Inflammatory macrophage (primary cell): ENCODE measurements at regions not wholly inside any gene's neighbourhood (a gene's known extent, or its start where the extent isn't known, plus 50 kb on each side); places are given as distances from the start of the nearest gene placed in this dataset.
A peak's percentile ranks its signal among the peaks of the same experiment; 100 is the strongest.

Source experiments
- DNase-seq, 2 donors: peaks; one replicate each; pipeline ENCODE4 v3.0.0-alpha.2; 2020 to 2022

GRCh38 chr10:129030996-129031843 is 435.8 kb upstream of the MGMT start:
- peak; percentile 18 to 36 for DNase-seq

GRCh38 chr10:129031844-129032150 is 435.2 kb upstream of the MGMT start:
- no peak for DNase-seq

GRCh38 chr10:129032372-129033313 is 434.4 kb upstream of the MGMT start:
- DNase-seq, result no peak

GRCh38 chr10:129033340-129033739 is 433.7 kb upstream of the MGMT start:
- no peak for DNase-seq

GRCh38 chr10:129033790-129034272 is 433.2 kb upstream of the MGMT start:
- DNase-seq, result no peak

GRCh38 chr10:129035052-129035827 is 431.8 kb upstream of the MGMT start:
- DNase-seq, result no peak

GRCh38 chr10:129038522-129038921 is 428.5 kb upstream of the MGMT start:
- no peak for DNase-seq

- DNase-seq, result no peak
These were observed 427.4 kb upstream of the MGMT start for GRCh38 chr10:129039406-129040370.

GRCh38 chr10:129040377-129040776 is 426.7 kb upstream of the MGMT start:
- no peak for DNase-seq

- DNase-seq, result no peak
These were observed 425.1 kb upstream of the MGMT start for GRCh38 chr10:129041916-129042315.

- DNase-seq, result no peak
These were observed 424.1 kb upstream of the MGMT start for GRCh38 chr10:129042776-129043595.

- no peak for DNase-seq
These were observed 423.4 kb upstream of the MGMT start for GRCh38 chr10:129043691-129044090.

- no peak for DNase-seq
These were observed 421.4 kb upstream of the MGMT start for GRCh38 chr10:129045599-129045998.

- DNase-seq, result no peak
These were observed 420.9 kb upstream of the MGMT start for GRCh38 chr10:129046065-129046681.

- no peak for DNase-seq
These were observed 420.1 kb upstream of the MGMT start for GRCh38 chr10:129046962-129047361.

- no peak for DNase-seq
These were observed 419.4 kb upstream of the MGMT start for GRCh38 chr10:129047600-129047999.

GRCh38 chr10:129048513-129048912 is 418.5 kb upstream of the MGMT start:
- DNase-seq, result no peak

- no peak for DNase-seq
These were observed 417.5 kb upstream of the MGMT start for GRCh38 chr10:129049501-129049900.

- no peak for DNase-seq
These were observed 411.8 kb upstream of the MGMT start for GRCh38 chr10:129055225-129055624.

GRCh38 chr10:129055986-129056385 is 411.1 kb upstream of the MGMT start:
- no peak for DNase-seq
